ENCODE measurements at regions not wholly inside any gene's neighbourhood (a gene's known extent, or its start where the extent isn't known, plus 50 kb on each side); places are given as distances from the start of the nearest gene placed in this dataset.

GRCh38 chr1:194047921-194048320 lies 861.5 kb upstream of the B3GALT2 start:
- DNase-seq (ENCODE audit: low spot score) = no peak
- Histone ChIP-seq H4K20me1 (ENCODE audit: low read depth) (no peaks in the 10 kb centered on the region), H3F3A (ENCODE audit: low read depth) (no peaks in the 10 kb centered on the region), H2AFZ (replicated peaks) (no peak overlapping the region), H3K9me3 (ENCODE audit: low read depth) (no peaks in the 10 kb centered on the region), H3K27ac (no peak overlapping the region), H3K4me1 (no peaks in the 10 kb centered on the region), H3K4me3 (no peak overlapping the region), H3K27me3 (no peaks in the 10 kb centered on the region), H3K4me2 (no peak overlapping the region), H3K36me3 (no peaks in the 10 kb centered on the region), H3K79me2 (ENCODE audit: low read depth) (no peaks in the 10 kb centered on the region), H3K9ac (no peak overlapping the region)
- TF ChIP-seq EZH2phosphoT487 (IDR thresholded peaks at IDR 0.05) = no peak
- TF ChIP-seq EZH2 (IDR thresholded peaks at IDR 0.05) = no peak
- no peak for TF ChIP-seq CTCF (IDR thresholded peaks at IDR 0.05)
- Mint-ChIP-seq H3K4me1 (no peaks in the 10 kb centered on the region), H3K27ac (no peak overlapping the region), H3K4me3 (no peak overlapping the region), H3K36me3 (no peaks in the 10 kb centered on the region), H3K9me3 (no peaks in the 10 kb centered on the region), H3K27me3 (ENCODE audit: insufficient read depth, low read depth) (no peaks in the 10 kb centered on the region)

GRCh38 chr1:194047206-194047605 lies 860.8 kb upstream of the B3GALT2 start:
- Histone ChIP-seq H3K4me3 (no peak overlapping the region), H3F3A (ENCODE audit: low read depth) (no peaks in the 10 kb centered on the region), H3K4me1 (no peaks in the 10 kb centered on the region), H3K9me3 (ENCODE audit: low read depth) (no peaks in the 10 kb centered on the region), H3K4me2 (no peak overlapping the region), H3K79me2 (ENCODE audit: low read depth) (no peaks in the 10 kb centered on the region), H3K27ac (no peak overlapping the region), H4K20me1 (ENCODE audit: low read depth) (no peaks in the 10 kb centered on the region), H3K36me3 (no peaks in the 10 kb centered on the region), H2AFZ (replicated peaks) (no peak overlapping the region), H3K9ac (no peak overlapping the region), H3K27me3 (no peaks in the 10 kb centered on the region)
- Mint-ChIP-seq H3K4me3 (no peak overlapping the region), H3K9me3 (no peaks in the 10 kb centered on the region), H3K27ac (no peak overlapping the region), H3K4me1 (no peaks in the 10 kb centered on the region), H3K27me3 (ENCODE audit: insufficient read depth, low read depth) (no peaks in the 10 kb centered on the region), H3K36me3 (no peaks in the 10 kb centered on the region)
- DNase-seq (ENCODE audit: low spot score) = no peak
- no peak for TF ChIP-seq EZH2phosphoT487 (IDR thresholded peaks at IDR 0.05)
- TF ChIP-seq CTCF (IDR thresholded peaks at IDR 0.05) = no peak
- TF ChIP-seq EZH2 (IDR thresholded peaks at IDR 0.05) = no peak

GRCh38 chr1:194045416-194045815 lies 859.0 kb upstream of the B3GALT2 start:
- H4K20me1 ChIP-seq (ENCODE audit: low read depth) = no peaks in the 10 kb centered on the region
- H3K9me3 Mint-ChIP-seq = no peaks in the 10 kb centered on the region
- no peak overlapping the region for H3K4me3 Mint-ChIP-seq
- H3F3A ChIP-seq (ENCODE audit: low read depth) = no peaks in the 10 kb centered on the region
- DNase-seq (ENCODE audit: low spot score) = no peak
- no peaks in the 10 kb centered on the region for H3K79me2 ChIP-seq (ENCODE audit: low read depth)
- H3K4me3 ChIP-seq = no peak overlapping the region
- no peaks in the 10 kb centered on the region for H3K36me3 ChIP-seq
- TF ChIP-seq EZH2phosphoT487 (IDR thresholded peaks at IDR 0.05) = no peak
- no peak for TF ChIP-seq CTCF (IDR thresholded peaks at IDR 0.05)
- TF ChIP-seq EZH2 (IDR thresholded peaks at IDR 0.05) = no peak
- H3K36me3 Mint-ChIP-seq = no peaks in the 10 kb centered on the region
- H3K27ac Mint-ChIP-seq = no peak overlapping the region
- H3K9ac ChIP-seq = no peak overlapping the region
- H3K9me3 ChIP-seq (ENCODE audit: low read depth) = no peaks in the 10 kb centered on the region
- no peak overlapping the region for H2AFZ ChIP-seq (replicated peaks)
- H3K4me1 Mint-ChIP-seq = no peaks in the 10 kb centered on the region
- H3K4me2 ChIP-seq = no peak overlapping the region
- H3K4me1 ChIP-seq = no peaks in the 10 kb centered on the region
- no peaks in the 10 kb centered on the region for H3K27me3 Mint-ChIP-seq (ENCODE audit: insufficient read depth, low read depth)
- H3K27me3 ChIP-seq = no peaks in the 10 kb centered on the region
- no peak overlapping the region for H3K27ac ChIP-seq

GRCh38 chr1:194044892-194045291 lies 858.5 kb upstream of the B3GALT2 start:
- H3K4me3 ChIP-seq = no peak overlapping the region
- Mint-ChIP-seq H3K9me3 (no peaks in the 10 kb centered on the region), H3K4me1 (no peaks in the 10 kb centered on the region), H3K36me3 (no peaks in the 10 kb centered on the region), H3K27me3 (ENCODE audit: insufficient read depth, low read depth) (no peaks in the 10 kb centered on the region), H3K27ac (no peak overlapping the region), H3K4me3 (no peak overlapping the region)
- no peaks in the 10 kb centered on the region for H3K4me1 ChIP-seq
- H3K36me3 ChIP-seq = no peaks in the 10 kb centered on the region
- DNase-seq (ENCODE audit: low spot score) = no peak
- H3K27ac ChIP-seq = no peak overlapping the region
- H3K9me3 ChIP-seq (ENCODE audit: low read depth) = no peaks in the 10 kb centered on the region
- no peaks in the 10 kb centered on the region for H3K27me3 ChIP-seq
- H4K20me1 ChIP-seq (ENCODE audit: low read depth) = no peaks in the 10 kb centered on the region
- no peaks in the 10 kb centered on the region for H3K79me2 ChIP-seq (ENCODE audit: low read depth)
- no peak overlapping the region for H2AFZ ChIP-seq (replicated peaks)
- H3K4me2 ChIP-seq = no peak overlapping the region
- TF ChIP-seq CTCF (IDR thresholded peaks at IDR 0.05) (peak; percentile 10), EZH2 (IDR thresholded peaks at IDR 0.05) (no peak)
- no peaks in the 10 kb centered on the region for H3F3A ChIP-seq (ENCODE audit: low read depth)
- H3K9ac ChIP-seq = no peak overlapping the region

Data from neural progenitor cell (in vitro differentiated cells).